Panc1 (cell line): ENCODE measurements at regions not wholly inside any gene's neighbourhood (a gene's known extent, or its start where the extent isn't known, plus 50 kb on each side); places are given as distances from the start of the nearest gene placed in this dataset.
A peak's percentile ranks its signal among the peaks of the same experiment; 100 is the strongest.

Experiments used
- CTCF ChIP-seq: fragments of 450-650 bp; IDR thresholded peaks from 2 replicates; pipeline ENCODE4 v1.5.1; 2017; ENCODE audit warnings: mild to moderate bottlenecking
- POLR2AphosphoS5 ChIP-seq: IDR thresholded peaks from 2 replicates; pipeline ENCODE4 v1.6.1; 2012; ENCODE audit warnings: mild to moderate bottlenecking, low read depth, low read length, moderate library complexity
- REST ChIP-seq, 2 experiments: IDR thresholded peaks; 2 replicates each; pipeline ENCODE4 v1.6.1; 2011 to 2012; ENCODE audit warnings: low read depth in 2 of 2, control low read depth in 1 of 2, low read length in 1 of 2, mild to moderate bottlenecking in 1 of 2, moderate library complexity in 1 of 2; ENCODE audit not compliant: insufficient read depth in 1 of 2
- SIN3A ChIP-seq: IDR thresholded peaks from 2 replicates; pipeline ENCODE4 v1.6.1; 2012; ENCODE audit warnings: low read depth, mild to moderate bottlenecking, low read length, moderate library complexity, borderline replicate concordance; ENCODE audit not compliant: insufficient read depth
- TCF7L2 ChIP-seq: IDR thresholded peaks from 2 replicates; pipeline ENCODE4 v1.6.1; 2011; ENCODE audit warnings: mild to moderate bottlenecking, low read depth, low read length, inconsistent platforms

DNA sequence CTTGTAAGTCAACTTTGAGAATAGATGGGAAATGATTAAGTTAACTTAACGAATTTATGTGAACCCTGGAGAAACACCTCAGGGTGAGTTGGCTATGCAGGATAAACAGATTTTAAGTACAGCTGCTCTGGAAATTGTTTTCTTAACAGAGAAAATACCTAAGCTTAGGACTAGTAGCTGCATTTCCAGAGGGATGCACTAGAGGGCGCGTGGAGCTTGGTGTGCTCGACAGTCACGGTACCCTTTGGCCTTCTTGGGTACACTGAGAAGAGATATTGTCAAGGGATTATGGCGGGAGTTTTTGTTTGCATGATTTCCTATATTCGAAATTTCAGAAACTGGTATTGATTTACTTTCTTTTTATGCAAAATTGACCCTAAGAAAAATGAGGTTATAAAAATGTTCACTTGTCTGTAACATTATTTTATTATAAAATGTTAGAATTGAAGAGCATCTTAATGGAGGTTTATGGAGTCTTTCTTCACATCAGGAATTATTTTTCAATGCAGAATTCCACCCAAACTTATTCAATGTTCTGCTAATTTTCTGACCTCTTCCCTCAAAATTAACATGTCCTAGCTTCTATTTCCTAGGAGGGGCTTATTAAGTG lies 58.4 kb upstream of the MYO3A start:
- peak; percentile 87 for TF ChIP-seq CTCF
- no peak for TF ChIP-seq POLR2AphosphoS5
- no peak for TF ChIP-seq REST (IDR thresholded peaks at IDR 0.05; ENCODE audit: insufficient read depth in 1 of 2, low read depth in 2 of 2, low read length in 1 of 2)
- no peak for TF ChIP-seq SIN3A
- no peak for TF ChIP-seq TCF7L2
